Non-pigmented ciliary epithelial cell (primary cell): ENCODE measurements at regions not wholly inside any gene's neighbourhood (a gene's known extent, or its start where the extent isn't known, plus 50 kb on each side); places are given as distances from the start of the nearest gene placed in this dataset.

Experiments
- DNase-seq: peaks from one replicate; pipeline ENCODE4 v3.0.0-alpha.2; 2010; ENCODE audit warnings: low read depth

DNA sequence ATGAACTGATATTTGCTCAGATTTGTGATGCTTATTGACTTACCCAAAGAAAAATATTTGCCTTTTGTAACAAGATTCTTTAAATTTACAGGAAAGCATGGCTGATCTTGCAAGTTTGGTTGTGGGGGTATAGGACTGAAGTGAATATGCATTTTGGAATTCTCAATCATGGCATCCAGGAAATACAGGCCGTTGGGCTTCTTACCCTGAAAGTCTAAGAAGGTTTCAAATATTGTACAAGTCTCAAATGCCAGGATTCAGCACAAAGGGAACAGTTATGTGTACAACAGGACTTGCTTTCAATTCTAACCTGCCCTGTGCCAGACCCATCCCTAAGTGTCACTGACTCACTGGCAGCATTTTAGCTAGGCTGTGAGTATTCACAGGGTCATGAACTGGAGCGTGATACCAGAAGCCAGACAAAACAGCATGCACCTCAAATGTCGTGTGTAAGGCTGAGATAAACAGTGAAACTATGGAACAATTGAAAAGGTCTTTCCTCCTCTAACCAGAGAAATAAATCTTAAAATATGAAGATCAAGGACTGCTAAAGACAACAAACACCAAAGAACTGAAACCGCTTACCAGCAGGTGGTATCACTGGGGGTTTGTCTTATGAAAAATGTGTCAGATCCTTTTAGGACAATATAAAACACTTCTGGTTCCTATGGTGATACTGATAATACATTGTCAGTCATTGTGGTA, 168.6 kb upstream of the RGMB start:
- no peak for DNase-seq

DNA sequence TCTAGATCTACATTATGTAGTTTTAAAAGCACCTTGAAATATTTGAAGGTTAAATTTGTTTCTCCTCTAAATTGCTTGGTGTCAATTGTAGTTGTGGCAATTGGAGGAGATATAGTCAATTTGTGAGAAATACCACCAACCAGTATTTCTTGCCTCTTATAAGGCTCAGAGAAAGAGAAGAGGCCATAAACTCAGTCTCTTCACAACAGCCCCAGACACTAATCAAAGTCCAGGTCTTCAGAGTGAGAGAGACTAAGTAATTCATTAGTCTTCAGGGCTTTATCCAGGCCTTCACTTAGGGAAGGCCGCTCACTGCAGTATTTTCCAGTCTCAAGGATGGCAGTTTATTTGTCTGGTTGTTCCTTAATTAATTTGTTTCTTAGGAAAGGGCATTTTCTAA, 168.0 kb upstream of the RGMB start:
- no peak for DNase-seq

DNA sequence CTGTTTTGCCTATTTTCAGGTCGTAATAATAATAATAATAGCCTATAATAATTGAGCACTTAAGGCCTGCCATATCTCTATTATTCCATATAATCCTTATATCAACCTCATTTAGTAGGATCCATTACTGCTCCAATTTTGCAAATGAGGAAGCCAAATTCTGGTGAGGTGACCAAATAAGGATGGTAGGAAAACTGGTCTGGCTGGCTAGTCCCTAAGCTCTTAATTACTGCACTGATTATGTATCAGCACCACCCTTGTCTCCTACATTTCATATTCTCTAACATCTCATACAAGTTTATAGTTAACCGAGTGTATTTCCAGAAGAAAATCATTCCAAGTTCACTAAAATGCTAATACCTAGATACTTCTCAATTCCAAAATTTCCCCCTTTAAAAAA, 166.5 kb upstream of the RGMB start:
- DNase-seq = no peak

DNA sequence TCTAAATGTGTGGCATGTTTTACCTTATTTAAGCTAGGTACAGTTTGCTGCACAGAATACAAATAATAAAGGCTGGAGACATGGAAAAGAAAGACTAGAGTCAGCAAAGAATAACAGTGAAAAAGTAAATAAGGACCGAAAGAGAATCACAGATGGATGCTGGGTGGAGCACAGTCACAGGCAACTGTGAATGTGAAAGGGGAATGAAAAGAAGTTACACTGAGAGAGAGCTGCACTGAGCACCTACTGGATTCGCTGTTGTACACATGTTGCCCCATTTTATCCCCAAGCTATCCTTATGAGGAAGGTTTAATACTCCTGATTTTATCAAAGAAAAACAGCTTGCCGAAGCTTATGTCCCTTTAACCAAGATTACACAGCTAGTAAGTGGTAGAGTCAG, 165.4 kb upstream of the RGMB start:
- DNase-seq = no peak

DNA sequence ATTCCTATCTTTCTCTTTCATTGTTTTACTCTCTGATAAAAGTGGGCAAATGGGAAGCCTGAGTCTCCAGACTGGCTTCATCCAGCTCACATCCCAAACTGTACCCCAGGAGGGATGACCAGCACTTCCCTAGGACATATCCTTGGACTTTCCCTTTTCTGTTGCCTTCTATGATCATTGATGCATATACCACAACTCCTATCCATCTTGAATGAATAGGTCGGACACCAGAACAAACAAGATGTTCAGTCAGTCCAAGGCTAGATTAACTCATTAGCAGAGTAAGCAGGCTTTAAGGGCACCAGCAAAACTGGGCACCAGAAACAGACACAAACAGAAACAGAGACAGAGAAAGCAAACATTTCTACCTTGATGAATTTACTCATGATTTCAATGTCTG, 159.1 kb upstream of the RGMB start:
- no peak for DNase-seq

DNA sequence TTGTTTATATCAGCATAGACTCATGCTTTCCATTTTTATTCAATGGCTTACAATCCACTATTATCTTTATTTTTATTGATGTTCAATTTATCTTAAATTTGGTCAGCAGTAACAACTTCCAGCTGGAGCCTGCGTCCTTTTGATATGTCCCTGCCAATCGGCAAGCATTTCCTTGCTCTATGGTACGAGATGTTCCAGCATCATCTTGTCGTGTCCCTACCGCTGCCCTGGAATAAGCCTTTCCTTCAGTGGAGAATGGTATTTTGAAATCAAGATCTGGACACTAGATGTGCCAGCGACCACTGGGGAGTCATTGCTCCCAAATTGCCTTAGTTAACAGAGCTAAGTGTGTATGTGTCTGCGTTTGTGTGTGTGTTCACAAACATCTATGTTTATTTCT, 151.6 kb upstream of the RGMB start:
- no peak for DNase-seq

DNA sequence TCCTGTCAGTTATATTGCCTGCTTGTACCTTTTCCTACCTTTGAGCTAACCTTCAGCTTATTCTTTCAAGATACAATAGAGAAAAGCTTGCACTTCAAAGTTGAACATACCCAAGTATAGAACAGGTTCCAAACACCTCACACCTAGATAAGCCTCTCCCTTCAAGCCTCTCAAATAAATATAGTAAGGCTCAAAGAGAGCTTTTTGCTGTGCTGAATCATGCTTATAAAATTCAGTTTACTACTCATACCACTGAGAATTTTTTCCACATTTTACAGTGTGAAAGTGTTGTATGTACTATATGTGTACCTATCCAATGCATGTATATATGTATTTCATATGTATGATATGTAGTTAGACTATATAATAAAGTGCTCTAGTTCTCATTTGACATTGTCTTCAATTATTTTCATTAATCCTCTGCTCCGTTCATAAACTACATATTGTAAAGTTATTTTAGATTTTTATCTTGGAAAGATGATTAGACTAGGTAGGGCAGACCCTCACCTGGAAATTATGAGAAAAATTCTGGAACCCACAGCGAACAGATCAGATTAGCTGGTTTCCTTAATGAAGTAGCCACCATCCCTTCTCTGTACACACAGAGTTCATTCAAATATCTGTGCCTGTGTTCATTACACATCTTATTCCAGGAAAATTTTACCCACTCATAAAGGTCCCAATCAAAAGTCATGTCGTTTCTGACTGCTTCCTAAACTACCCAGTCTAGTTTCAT, 149.2 kb upstream of the RGMB start:
- DNase-seq = no peak

DNA sequence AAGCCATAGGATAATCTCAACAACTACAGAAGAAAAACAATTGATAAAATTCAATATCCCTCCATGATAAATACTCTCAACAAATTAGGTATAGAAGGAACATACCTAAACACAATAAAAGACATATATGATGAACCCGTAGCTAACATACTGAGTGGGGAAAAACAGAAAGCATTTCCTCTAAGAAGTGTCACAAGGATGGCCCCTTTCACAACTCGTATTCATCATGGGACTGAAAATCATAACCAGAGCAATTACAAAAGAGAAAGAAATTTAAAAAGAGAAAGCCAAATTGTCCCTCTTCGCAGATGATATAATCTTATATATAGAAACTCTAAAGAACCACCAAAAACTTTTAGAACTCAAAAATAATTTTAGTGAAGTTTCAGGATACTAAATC, 146.3 kb upstream of the RGMB start:
- no peak for DNase-seq

DNA sequence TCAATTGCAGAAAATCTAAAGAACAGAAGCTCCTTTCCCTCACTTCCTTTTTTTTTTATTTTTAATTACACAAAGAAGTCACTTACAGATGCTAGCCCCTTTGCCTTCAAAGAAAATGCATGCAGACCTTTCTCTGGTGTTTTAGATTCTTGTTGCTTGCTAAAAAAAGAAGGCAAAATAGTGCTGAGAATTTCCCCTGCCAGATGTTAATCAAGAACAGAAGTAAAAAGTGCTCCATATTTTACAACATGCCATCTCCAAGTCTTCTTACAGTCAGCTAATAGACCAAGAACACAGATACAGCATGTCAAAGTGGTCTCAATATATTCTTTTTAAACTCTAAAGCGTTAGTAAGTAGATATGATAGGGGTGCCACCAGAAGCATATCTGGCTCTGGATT, 142.8 kb upstream of the RGMB start:
- DNase-seq = no peak

DNA sequence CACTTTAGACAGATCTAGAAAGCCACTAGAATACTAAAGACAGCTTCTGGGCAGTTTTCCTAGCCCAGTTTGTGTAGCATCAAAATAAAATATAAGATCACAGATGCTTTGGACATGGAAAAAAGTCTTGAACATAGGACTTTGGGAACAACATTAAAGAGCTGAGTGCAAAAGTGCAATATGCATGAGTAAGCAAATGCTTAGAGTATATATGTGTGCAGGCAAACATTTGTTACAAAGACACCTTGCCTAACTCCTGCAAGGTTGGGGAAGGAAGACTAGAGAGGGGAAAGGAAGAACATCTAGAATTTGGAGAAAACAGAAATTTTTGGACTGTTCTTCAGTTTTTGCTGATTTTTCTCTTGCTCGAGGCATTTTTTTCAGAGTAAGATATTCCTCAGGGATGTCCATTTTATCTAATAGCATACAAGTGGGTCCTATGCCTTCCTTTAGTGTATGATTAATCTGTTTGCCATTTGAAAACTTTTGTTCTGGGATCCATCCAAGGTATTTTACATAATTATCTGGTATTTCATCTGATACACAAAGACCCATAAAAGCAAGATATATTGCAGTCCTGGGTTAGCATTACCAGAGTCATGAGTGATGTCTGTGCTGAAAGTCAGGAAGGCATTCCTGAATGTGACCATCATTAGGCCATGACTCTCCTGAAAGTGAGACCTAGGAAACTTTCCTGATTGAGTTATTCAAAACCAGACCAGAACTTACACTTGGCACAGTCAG, 142.0 kb upstream of the RGMB start:
- peak; percentile 60 for DNase-seq

DNA sequence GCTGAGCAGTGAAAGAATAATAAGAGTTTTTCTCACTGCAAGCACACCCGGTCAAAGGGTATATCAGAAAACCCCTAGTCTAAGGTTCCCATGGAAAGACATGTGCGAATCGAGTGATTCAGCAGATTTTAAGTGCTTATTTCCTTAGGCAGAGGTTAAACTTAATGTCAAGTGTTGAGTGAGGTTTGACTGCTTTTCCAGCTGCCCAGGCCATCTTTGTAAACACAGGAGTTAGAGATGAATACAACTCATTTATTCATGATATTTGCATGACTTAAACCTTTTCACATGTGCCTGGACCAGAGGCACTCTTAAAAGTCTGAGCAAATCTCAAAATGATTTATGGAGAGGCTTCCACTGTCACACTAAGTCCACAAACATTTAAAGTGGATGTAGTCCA, 137.8 kb upstream of the RGMB start:
- no peak for DNase-seq

DNA sequence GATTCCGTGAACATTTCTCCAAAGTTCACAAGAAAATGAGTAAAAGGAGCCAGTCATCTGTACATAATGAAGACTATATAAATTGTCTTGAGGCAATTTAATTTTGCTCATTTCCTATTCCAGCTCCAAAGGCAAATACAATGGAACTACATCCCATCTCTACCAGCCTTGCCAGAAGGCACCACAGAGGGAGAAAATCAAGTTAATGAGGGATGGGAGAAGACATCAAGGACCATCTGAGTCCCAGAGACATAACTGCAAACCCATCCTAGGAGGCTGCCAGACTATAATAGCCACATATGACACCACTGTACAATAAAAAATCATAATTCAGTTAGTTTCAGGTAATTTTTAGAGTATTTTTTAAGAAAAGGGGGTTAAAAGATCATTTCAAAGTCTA, 136.3 kb upstream of the RGMB start:
- no peak for DNase-seq

DNA sequence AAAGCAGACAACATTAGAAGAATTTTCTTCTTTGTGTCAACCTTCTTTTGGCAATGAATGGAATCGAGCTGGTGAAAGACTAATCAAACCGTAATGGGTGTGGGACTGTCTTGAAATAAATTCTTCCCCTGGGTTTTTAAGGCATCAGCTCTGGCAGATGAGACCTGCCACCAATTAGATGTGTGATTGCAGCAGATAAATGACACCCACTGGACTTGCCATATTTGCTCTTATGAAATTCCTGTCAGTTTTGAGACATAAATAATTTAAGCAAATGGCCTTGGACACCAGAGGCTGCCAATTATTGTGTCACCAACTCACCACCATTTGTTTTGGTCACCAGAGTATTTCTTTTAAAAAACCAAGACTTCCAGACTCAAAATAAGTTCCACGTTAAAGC, 135.9 kb upstream of the RGMB start:
- DNase-seq = no peak

DNA sequence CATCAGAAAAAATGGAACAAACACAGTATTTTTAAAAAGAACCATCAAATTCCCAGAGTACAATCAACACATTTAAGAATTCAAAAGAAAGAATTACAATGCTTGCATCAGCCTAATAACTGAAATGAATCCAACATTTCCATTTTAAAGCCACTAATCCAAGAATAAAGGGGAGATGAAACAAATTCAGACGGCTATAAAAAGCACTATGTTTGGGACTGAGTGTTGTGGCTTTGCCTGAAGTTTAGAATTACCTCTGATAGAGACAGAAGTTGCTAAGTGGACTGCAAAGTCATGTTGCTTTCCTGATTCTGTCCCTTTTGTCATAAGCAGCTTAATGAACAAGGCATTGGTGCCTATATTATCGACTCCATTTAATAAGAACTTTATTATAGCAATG, 135.4 kb upstream of the RGMB start:
- DNase-seq = no peak

DNA sequence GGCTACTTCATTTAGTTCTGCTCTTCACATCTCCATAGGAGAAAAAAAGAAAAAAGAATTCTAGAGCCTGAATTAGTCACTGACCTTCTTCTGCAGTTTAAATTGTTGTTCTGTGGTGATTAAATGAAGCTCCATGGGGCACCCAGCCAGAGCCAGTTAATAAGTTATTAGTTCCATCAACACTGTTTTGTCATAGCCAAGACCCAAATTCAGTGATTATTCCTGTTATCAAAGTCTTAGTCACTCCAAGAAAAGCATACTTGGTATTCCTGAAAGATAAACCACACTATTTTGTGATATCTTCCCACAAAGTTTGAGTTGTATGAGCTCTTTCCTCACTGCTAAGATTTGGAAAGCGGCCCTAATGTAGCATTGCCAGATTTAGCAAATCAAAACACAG, 134.8 kb upstream of the RGMB start:
- peak; percentile 31 for DNase-seq

DNA sequence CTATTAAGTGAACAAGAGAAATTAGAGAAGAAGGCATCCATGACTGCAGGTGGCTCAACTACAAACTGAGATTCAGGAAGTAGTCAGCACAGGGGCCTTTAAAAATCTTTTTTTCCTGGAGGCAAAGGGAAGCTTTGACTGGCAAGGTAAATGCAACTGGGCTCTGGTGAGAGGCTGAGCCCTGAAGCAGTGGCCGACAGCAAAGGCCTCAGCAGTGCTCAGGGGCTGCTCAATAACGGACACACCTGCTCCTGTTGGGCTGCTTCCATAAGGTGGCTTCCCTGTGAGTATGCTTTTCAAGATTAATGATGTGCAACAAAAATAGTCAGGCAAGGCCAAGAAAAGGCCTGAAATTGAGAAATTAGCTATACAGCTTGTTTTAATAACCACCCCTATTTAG, 134.2 kb upstream of the RGMB start:
- no peak for DNase-seq

DNA sequence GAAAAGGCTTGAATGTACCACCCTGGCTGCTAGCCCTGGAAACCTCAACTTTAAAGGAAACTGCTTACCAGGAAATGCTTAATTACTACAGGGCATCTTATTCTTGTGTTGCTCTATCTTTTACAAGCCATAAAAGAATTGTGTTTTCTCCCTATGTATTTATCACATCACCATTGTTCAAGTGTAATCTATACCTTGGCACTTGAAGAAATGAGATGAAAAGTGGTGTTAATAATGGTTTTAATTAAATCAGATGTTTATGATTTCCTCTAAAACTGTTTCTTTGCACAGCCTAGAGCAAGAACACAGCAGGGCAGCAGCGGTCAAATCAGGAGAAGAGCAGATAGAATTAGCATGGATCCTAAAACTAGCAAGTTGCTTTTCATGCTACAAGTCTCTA, 131.8 kb upstream of the RGMB start:
- DNase-seq = no peak

DNA sequence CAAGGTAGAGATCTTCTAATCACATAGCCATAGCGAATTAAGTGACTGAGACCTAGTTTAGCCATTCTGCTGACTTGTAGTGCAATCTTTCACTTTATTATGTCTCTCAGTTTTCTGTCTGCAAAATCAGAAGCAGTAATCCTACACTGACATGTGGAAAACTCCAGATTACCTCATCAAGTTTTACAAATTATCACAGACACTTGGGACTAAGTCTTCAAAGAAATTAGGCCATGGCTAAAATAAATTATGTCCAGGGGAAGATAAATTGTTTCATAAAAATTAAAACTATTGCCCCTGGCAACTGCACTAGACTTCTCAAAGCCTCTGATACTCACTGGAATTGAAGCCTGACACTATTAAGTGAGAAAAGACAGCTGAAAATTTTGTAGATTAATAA, 129.9 kb upstream of the RGMB start:
- no peak for DNase-seq

DNA sequence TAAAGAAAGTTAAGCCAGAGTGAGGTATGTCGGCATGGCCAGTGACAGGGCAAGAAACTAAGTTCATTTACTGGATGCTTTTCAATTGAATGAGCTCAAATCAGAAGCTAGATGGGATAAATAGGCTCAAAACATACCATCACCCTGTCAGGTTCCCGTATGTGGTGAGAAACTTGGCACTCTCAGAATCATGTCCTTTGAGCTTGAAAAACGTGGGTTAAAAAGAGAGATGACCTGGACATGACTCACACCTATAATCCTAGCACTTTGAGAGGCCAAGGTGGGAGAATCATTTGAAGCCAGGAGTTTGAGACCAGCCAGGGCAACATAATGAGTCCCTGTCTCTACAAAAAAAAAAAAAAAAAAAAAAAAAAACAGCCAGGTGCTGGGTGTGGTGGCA, 121.7 kb upstream of the RGMB start:
- DNase-seq = no peak

DNA sequence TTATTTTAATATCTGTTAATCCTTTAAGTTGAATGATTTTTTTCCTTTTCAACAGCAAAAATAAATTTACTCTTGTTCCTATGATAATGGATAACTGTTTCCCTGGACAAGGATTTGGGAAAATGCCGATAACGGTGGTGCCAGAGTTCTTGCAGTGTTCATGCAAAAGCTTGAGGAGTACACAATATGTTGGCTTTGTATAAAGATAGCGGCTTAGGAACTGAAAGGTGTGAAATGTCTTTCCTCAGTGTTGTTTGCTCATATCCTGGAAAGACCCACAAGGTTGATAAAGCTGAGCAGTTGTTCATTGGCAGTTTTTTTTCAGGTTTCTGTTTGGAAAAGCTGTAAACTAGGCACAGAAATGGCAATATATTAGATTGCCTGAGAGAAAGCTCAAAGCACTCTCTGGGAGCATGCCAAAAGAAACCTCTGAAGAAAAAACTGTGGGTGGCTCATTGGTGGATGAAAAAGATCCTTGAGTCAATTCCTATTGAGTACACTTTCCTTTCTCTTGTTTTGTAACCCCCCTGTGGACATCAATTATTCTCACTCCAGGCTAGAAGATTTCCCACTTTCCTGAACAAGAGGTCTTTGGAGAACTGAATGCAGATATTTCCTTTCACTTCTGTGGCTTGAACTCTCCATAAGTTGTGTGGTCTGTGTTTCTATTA, 117.2 kb upstream of the RGMB start:
- no peak for DNase-seq

DNA sequence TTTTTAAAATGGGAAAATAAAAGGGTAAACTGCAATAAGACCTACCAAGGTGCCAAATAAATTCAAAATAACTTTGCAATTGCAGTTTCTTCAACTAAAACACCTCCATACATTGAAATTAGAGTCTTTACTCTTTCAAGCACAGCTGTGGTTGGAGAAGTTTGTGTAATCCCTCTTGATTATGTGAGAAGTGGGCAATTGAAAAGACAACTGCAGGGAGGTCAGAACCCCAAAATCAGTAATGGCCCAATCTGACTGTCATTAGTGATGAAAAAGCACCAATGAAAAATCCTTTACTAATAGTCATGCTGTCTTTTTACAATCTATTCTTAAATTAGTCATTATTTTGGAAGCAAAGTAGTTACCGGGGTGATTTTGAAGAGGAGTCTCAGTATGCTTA, 116.7 kb upstream of the RGMB start:
- no peak for DNase-seq

DNA sequence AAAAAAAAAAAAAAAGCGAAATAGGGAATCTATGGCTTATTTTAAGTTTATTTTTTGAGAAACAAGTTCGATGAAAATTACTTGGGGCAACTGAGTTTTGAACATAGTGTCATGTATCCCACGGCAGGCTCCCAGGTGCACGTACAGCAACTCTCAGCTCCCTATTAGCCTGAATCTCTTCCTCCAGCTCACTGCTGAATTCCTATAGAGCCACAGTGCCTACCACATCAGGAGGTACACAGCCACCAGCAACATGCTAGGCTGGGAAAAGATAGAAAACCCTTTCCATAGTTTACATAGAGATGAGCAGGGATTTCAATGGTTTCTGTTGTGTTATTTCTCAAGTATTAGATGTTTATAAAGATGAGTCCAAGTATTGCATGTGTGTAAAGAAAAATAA, 115.9 kb upstream of the RGMB start:
- DNase-seq = no peak

DNA sequence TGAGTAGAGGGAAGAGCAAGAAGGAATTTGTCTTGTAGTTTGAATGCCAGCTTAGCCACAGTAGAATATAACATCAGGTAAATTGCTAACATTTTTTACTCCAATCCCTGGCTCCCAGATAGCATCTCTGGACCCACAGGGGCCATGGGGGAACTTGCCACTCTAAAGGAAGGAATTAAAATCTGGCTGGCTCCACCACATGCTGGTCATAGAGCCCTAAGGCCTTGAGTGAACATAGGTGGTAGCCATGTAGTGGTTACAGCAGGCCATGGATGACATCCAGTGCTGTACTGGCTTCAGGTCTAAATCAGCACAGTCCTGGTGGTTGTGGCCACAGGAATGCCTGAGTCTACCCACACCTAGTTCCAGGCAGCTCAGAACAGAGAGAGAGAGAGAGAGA, 109.9 kb upstream of the RGMB start:
- DNase-seq = no peak
